NCI-H1092 (cell line): ENCODE measurements at regions not wholly inside any gene's neighbourhood (a gene's known extent, or its start where the extent isn't known, plus 50 kb on each side); places are given as distances from the start of the nearest gene placed in this dataset.

ENCODE experiments used
- DNase-seq: peaks from one replicate; lab custom pipeline; 2025; lab: John Stamatoyannopoulos, UW

DNA sequence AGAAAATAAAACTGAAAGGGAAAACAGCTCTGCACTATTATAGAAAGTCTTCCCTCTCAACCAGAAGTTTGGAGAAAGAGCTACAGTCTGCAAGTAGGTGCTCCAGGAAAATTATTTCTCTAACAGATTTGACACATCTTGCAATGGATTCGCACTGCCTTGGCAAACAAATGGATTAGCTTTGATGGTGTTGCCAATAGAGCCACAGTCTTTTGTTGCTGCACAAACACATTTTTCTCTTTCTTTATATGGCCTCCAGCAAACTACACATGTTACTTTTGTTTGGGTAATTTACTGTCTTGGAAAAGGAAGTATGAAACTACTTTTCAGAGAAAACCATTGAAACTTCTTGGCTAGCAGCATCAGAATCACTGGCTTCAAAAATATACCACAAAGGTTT lies 523.1 kb downstream of the EFNA5 start:
- no peak for DNase-seq

DNA sequence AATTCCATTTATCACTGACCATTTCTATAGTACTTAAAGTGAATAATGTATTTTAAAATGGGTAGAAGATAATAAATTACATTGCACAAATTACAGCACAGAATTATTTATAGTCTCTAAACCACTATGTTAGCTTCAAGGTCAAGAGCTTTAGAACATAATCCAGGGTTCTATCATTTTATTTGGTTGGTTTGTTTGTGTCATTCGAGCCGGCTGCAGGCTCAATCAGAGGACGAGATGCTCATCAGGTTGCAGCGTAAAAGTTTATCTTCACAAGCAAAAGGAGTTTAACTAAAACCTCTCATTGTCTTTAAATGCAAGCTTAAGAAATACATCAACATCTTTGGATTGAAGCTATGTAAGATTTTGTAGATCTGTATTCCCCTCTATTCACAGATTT lies 523.8 kb downstream of the EFNA5 start:
- DNase-seq: no peak

DNA sequence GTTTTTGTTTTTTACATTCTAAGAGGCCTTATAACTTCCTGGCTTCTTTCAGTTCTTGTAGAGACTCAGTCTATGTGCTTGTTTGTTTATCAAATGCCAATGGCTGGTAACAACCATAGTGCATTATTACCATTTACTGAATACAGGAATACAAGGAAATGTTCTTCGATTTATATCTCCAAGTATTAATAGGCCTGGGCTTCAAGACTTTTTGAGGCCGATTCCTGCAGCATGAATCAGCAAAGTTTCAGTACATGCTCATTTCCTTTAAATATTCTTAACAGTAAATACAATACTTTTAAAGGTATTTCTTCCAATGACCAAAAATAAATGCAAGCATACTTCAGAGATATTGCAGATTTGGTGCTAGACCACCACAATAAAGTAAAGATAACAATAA lies 535.3 kb downstream of the EFNA5 start:
- no peak for DNase-seq

DNA sequence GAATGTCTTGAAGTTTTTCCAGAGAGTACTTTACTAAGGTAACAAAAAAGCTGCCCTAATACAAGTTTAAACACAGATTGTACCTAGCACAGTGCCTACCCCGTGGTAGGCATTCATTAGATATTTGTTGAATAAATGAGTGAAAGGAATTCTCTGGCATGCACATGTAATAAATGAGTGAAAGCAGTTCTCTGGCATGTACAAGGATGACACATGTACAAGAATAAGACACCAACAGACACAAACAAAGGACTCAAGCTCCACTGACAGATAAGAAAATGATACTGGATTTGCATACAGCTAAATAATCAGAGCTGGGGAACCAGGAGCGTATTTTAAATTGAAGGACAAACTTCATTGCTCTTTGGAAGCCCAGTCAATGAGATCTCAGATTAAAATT lies 535.8 kb downstream of the EFNA5 start:
- no peak for DNase-seq

DNA sequence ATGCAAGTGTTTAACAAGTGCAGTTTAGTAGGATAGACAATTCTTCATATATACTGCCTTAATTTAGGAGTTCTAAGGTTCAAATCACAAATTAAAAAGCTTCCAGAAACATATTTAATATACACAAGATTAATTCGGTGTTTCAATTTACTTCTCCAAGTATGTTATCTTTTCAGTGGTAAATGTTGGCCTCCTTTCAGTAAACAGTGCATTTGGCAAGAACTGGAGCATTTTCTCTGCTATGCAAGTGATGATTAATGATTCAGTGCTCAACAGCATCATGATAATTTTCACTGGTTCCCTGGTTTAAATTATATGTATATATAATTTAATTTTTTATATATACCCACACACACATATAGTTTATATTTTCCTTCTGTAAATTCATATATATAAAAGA lies 541.7 kb downstream of the EFNA5 start:
- no peak for DNase-seq

DNA sequence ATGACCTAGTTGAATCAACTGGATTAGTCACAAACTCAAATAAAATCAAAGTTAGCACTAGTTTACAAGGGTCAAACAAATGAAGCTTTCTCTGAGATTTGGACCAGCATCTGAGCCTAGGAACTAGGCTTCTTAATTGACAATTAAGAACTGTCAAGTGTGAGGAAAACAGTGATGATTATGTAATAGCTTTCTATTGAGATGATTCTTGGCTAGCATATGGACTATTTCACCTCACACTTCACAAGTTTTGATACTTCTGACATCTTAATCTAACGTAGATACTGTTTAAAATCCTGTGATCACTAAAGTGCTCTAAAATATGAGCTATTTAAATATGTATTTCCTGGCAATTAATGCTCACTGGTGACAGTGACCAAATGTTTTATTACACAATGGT lies 542.9 kb downstream of the EFNA5 start:
- DNase-seq: no peak

DNA sequence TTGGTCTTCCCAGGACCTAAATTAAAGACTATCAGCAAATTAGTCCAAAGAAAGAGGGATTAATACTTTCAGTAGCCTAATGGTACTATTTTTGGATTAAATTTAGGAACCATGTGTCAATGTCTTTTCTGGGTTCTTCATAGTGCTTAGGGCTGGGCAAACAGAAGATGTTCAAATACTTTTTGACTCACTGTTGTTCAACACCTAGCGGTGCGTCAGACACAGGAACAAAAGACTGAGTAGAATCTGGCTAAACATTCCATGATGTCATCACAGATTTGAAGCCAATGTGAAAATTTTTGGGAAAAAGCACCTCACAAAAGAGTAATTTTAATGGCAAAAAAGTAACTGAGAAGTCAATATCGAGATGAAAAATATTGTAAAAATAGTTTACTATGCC lies 544.4 kb downstream of the EFNA5 start:
- no peak for DNase-seq

DNA sequence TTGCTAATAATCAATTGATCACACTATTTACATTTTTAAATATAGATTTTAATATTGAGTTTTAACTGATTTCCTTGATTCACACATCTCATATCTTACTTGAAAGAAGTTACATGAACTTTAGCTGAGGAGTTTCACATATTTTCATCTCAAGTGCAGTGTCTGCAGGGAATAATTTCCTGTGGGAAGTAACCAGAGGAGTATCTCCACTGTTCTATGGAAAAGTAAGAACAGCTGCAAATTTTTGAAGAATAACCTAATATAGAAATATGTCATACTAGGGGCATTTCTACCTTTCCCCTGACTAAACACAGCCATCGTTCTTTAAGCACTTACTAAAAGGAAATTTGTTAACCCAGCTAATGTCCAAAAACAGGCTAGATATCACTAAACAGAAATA lies 546.4 kb downstream of the EFNA5 start:
- no peak for DNase-seq

DNA sequence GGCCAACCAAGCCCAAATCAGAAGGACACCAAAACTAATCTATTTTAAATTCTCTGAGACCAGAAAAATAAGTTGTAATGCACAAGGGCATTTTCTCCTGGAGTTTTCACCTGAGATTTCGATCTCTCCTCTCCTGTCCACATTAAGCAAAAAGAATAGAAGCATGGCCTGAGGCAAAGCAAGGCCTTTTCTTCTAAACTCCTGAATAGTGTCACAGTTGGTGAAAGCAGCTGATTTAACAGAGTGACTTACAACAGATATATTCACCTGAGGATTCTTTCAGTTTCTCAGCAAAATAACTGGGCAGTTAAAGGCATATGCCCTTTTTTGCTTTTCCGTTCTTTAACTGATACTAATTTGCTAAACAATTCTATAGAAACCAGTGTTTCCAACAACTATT lies 547.7 kb downstream of the EFNA5 start:
- DNase-seq: no peak

DNA sequence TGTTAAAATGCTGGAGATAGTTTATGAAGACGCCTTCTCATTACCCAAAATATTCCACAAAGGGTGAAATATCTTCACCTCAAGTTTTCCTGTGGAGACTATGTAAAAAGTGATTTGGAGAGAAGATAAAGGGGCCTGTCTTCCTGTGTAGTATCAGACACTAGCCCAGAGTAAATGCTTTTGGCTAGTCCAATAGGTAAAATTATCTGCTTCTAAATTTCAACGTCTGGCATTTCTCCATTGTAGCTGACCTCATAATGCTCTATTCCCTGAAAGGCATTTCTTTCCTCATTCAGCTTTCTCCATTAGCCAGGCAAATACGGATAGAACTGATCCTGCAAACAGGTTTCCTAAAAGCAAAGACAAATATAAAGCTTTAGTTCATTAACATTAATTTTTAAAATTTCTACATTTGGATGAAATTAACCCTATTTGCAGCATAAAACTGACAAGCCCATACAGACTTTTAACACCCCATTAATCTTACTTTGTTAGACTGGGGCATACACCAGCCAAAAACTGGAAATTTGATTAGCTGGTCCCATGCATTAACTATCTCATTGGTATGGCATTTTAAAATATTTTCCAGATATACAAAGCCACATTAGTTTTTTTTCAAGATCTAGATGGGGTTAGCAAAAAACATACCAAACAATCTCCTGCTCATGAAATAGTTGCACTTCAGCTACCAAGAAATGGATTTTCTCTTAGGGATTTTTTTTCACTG lies 548.8 kb downstream of the EFNA5 start:
- no peak for DNase-seq

DNA sequence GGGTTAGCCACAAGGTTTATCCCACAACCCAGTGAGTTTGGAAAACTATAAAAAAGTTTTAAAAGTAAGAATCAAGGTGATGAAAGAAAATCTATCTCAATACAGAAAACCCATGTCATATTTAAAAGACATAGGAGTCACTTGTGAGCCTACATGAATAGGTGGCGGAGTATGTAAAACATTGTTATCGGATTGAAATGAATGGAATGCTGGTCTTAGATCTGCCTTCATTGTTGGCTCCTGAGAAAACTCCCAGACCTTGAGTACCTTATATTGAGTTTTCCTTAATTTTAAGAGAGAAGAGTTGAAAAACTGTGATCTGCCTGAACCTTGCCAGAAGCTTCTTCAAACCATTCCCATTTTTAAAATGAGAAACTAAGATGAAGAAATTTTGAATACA lies 551.1 kb downstream of the EFNA5 start:
- no peak for DNase-seq

DNA sequence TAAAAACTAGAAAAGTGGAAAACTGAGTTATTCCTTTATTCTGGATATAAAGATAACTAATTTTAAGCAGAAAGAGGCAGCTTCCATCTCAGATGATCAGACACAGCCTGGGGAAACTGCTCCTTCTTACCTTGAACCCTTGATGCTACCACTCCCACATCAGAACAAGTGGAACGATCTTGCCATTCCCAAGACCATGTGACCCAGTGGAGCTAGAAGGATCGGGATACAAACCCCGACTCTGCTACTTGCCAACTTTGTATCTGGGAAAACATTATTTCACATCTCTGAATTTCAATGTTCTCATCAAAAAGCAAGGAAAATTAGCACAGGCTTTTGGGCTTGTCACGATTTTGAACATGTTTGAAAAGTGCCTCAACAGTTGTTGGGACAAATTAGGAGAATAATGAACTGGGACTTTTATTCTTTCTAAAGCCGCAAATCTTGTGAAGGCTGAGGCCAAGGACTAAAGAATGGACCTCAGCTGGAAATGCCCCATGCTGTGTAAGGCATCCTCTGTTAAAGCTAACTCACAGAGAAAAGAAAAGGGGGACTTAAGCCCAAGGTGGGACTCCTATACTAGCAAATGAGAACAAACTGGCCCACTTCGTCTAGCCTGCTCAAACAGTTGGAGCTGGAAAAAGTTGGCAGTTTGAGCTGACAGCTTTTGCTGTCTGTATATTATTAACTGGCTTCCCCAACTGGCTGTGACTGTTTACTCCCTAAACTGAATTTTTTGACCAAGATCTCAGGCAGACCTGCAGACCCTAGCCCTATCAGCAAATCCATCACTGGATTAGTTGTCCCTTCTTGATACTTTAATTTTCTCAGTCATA lies 552.3 kb downstream of the EFNA5 start:
- DNase-seq: no peak

DNA sequence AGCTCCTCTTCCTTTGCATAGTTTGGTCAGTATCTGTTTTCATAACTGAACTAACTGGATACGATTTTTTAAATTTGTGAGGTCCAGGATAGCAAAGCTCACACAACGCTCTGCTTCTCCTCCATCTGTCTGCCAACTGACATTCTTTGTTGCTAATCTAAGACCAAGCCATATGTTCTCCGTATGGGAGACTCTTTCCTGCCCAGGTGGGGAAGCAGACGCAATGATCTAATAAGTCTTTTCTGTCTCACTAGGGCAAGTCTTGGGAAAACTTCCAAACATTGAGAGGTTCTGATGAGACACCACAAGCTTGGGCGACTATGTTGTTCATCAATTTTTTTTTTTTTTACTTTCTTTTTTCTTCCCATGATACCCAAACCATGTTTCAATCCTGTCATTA lies 558.5 kb downstream of the EFNA5 start:
- DNase-seq: no peak

DNA sequence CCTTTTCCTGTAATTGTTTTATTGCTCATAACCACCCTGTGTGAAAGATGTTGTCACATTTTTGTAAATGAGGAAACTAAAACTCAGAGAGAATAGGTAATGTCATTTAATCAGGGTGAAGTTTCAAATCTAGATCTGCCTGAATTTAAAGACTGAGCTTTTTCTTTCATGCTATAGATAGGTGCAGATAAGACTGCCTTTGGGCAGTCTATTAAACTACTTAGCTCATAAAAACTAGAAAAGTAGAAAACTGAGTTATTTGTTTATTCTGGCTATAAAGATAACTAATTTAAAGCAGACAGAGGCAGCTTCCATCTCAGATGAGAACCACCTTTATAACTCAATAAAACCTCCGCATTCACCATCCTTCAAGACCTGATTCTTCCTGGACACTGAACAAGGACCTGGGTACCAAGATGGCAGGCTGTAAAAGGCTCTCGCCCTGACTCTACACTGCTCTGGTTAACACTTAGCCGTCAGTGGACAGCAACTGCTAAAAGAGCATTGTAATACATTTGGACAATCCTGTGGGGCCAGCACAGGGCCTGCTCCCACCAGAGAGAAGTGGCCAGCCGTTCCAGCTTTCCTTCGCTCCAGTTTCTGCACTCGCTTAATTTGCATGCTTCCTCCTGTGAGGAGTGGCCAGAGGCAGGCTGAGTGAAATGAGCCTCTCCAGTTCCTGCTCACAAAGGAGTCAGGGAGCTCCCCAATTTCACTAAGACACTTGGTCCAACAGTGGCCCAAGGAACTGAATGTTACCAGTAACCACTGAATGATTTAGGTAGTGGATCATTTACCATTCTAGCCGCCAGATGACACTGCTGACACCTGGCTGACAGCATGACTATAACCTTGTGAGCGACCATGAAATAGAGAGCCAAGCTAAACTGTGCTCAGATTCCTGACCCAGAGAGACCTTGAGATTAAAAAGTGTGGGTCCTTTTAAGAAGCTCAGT lies 566.4 kb downstream of the EFNA5 start:
- peak; percentile 0 for DNase-seq

DNA sequence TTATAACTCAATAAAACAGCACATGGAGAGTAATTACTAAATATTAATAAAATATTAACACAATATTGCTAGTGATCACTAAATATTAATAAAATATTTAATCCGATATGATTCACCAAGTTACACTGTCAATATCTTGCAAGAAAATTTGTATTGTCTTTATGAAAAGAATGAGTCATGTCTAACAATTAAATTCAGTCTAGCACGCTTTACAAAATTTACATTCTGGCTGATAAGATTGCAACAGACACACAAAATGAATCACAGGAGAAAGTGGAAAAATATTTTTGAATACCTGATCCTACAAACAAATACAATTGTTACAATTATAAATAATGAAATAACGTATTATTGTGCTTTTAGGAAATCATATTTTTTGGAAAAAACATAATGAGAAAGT lies 567.2 kb downstream of the EFNA5 start:
- DNase-seq: no peak

DNA sequence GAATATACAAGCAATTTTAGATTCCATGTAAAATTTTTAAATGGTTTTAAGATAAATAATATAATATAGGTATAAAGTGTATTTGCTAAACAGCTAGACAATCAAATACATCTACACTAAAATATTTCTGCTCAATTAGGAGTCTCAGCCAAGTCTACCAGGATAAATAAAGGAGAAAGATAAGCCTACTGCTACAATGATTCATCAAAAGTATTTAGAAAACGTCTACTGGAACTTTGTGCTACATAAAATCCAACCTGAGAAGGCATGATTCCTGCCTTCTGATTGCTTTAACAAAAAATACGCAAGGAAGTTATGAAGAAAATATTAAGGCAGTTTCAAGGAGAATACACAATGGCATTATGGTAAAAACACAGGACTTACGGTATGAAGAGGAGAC lies 570.6 kb downstream of the EFNA5 start:
- no peak for DNase-seq

DNA sequence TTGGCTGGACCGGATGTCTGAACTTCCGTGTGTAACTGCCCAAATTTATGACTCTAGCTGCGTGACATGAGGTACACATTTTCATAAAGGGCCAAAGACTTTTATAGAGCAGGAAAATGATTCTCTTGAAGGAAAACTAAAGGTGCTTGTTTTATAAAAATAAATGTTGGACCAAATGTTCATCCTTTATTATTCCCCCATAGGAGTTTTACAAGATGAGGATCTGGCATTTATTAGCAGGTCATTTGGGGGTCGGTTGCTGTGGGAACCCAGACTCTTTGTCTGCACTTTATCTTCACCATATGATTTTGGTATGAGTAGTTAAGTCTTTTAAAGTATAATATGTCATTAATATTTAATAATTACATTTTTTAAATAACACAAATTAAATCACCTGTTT lies 571.2 kb downstream of the EFNA5 start:
- no peak for DNase-seq

DNA sequence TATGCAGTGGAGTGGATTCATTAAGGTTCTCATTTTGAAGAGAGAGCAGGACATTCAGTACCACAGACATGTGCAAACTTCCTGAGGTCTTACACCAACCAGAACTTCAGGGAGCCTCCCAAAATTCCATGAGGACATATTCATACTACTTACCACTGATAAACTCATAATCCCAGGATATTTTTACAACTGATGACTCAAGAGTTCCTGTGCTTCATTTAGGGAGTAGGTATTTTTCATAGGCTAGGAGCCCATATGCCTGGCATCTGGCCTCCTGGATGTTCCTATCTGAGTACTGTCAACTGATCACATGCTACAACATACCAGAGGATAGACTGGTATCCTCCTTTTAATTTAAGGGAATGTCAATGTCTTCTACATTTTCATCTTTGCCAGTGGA lies 578.0 kb downstream of the EFNA5 start:
- no peak for DNase-seq

DNA sequence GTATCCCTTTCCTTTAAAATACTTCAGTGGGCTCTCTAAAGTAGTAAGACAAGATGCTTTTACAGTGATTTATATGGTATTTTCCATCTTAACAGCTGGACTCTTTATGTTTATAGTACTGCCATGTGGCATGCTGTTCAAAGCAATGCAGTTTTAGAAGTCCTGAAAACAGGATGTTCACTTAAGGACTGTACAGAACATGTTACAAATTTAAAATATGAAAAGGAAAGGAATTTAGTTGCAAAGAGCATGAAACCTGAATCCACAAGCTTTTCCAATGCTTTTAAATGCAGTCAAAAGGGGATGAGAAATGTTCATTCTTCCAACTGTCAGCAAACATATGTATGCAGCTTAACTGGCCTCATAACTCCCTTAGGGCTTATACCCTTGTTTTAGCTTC lies 580.2 kb downstream of the EFNA5 start:
- no peak for DNase-seq

DNA sequence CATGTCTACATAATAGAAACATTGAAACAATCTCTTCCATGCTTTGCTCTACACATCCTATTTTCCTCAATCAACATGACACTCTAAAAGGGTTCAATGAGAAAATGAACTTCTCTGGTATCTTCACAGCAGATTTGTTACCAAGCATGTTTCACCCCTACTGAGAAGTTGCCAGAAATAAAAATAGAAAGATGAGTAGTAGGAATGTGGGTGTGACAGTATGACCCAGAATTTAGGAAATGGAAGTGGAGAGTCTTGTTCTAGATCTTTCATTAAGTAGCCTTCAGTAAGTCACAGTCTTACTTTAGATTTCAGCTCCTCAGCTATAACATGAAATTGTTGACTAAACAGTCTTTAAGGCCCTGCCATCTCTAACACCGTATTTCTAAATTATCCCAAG lies 581.8 kb downstream of the EFNA5 start:
- DNase-seq: no peak

DNA sequence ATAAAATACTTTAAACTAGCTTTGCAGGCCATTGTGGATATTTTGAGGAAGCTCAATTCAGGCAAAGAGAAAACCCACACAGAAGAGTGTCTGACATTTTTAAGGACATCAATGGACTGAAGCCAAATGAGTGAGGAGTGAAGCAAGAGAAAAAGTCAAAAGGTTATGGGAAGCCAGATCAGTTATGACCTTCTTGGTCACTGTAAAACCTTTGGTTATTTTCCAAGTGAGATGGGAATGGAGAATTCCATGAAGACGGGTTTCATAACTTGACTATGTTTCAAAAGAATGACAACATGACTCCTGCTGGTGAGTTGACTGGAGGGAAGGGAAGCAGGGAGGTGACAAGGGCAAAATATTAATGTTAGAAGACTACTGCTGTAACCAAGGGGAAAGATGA lies 585.2 kb downstream of the EFNA5 start:
- DNase-seq: no peak

DNA sequence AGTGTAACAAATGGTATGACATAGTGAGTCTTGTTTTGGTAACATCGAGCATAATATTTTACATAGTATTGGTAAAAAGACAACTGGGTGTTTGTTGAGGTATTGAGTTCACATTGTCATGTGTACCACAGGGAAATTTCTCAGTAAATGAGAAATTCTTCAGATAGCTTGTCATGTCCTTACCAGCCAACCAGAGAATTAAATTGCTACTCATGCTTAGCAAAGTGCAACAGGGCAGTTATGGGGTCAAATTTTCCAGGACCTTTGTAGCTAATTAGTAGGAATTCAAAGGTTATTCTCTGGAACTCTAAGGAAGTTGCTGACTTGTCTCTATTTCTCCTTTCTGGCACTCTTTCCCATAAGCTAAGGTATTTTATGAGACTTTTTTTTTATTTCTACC lies 595.7 kb downstream of the EFNA5 start:
- DNase-seq: no peak

DNA sequence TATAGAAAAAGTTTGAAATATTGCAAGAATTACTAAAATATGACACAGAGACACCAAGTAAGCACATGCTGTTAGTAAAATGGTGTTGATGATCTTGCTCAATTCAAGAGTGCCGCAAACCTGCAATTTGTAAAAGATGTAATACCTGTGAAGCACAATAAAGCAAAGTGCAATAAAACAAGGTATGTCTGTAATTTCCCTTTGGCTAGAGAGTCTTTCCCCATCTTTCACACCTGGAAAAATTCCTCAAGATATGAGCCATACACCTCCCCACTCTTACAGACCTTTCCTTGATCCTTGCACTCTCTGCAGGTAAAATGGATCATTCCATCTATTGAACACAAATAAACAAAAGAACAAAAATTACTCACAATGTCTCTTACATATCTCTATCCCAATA lies 597.8 kb downstream of the EFNA5 start:
- DNase-seq: no peak
